Sciatic nerve (tissue), 2 donors: ENCODE measurements at regions not wholly inside any gene's neighbourhood (a gene's known extent, or its start where the extent isn't known, plus 50 kb on each side); places are given as distances from the start of the nearest gene placed in this dataset.
"Not testable (repeated sequence)": the region's sequence is repeated elsewhere in the genome, so short reads cannot be mapped to it uniquely, and the experiment has no call there.

Source experiments
- ATAC-seq: fragments of 200-7000 bp; cut with Tn5 transposase; one replicate; pipeline ENCODE4 v1.9.1; 2020; ENCODE audit warnings: mild to moderate bottlenecking, moderate library complexity
- DNase-seq: peaks from one replicate; pipeline ENCODE4 v3.0.0-alpha.2; 2020; ENCODE audit warnings: low spot score
- intact Hi-C: fragments of 100-400 bp; cut with DNase I; formaldehyde crosslinking; loops from one replicate; pipeline ENCODE4 v1.14.2; 2022
- donor health status: DM: no; HTN: no; CAD: no.
- donor health status: DM: no; HTN: no; CAD: no.

DNA sequence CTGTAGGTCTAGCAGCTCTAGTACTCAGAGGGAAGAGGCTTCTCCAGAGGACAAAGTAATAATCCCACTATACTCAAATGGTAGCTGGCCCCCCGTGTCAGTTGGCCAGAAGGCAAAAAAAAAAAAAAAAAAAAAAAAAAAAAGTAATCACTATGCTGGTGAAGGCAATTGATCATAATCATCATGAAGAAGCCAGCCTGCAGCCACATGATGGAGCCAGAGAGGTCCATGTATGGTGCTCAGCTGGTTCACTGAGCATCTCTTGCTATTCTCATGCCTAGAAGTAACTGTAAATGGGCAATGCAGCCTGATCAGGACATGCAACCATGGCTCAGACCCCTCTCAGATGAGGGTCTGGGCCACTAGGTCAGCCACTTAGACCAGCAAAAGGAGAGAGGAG is 378.8 kb downstream of the MED13L start:
- intact Hi-C loops = no loop called here
- no peak for DNase-seq
- no peak for ATAC-seq

DNA sequence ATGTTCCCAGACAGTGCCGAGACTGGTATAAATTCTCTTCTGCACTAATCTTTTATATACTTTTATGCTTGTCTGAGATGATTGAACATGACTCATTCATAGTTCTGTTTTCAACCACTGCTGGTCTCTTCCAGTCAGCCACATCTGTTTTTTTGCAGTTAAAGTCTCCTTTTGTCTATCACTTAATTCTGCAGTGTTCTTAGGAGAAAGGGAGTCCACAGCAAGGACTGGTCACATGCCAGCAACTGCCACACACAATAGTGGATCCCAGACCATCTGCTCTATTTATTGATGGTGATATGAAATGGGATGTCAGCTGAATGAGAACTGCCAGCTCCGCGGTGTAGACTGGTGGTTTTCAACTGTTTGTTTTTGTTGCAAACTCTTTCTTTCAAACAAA is 379.8 kb downstream of the MED13L start:
- no peak for ATAC-seq
- no peak for DNase-seq
- intact Hi-C loops = no loop called here

DNA sequence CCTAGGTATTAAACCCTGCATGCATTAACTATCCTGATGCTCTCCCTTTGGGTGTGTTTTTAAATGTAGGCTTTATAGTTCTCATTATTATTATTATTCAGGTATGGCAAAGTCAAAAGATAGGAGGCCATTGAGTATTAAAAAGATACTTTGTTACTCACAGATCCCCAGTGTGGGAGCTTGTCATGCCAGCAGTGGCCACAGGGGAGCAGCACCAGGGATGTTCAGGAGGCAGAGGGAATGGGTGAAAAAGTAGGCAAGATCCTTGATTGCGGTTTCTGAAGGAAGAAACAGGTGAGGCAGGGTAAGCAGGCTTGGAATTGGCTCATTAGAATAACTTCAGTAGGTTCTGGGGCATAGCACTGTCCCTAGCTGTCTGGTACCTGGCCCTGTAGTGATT is 382.2 kb downstream of the MED13L start:
- intact Hi-C loops = no loop called here
- ATAC-seq = no peak
- no peak for DNase-seq

DNA sequence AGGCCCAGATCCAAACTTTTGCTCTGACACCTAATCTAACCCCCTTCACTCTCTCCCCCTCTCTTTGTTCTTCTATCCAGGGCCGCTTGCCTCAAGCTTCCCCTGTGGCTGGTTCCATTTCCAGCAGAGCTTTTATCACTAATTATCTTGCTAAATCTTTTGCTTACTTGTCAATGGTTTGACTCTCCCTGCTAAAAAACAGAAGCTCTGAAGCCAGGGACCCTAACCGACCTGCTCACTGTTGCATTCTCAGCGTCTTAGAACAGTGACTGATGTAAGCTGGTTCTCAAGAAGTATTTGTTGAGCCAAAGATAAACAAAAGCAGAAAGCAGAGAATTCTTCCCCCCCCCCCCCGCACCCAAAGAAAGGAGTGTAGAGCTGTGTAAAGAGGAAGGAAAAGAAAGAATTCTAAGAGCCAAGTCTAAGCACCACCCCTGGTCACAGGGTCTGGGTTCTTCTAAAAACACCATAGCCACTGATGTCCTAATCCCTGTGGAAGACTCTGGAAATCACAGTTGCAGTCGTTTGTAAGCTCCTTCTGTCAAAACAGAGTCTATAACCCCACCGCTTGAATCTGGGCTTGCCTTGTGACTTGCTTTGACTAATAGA is 385.8 kb downstream of the MED13L start:
- ATAC-seq (no peak), DNase-seq (no peak)
- intact Hi-C loops = no loop called here

DNA sequence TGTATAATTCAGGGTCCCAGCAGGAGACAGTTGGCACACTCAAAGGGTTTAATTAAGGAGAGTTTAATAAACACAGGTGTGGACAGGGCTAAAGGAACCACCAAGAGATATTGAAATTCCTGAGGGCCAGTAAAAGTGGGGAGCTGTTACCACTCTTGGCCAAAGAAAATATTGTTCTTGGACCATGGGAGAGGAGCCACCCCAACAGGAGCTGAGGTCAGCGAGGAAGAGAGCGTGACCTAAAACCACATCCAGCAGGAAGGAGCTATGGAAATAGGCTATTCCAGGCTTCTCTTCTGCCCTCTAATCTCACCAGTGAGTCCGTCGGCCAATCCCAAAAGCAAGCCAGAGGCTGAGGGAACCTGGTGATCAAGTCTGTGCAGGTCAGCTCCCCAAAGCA is 390.8 kb downstream of the MED13L start:
- peak; percentile 76 for ATAC-seq
- DNase-seq = no peak
- intact Hi-C loops = no loop called here

DNA sequence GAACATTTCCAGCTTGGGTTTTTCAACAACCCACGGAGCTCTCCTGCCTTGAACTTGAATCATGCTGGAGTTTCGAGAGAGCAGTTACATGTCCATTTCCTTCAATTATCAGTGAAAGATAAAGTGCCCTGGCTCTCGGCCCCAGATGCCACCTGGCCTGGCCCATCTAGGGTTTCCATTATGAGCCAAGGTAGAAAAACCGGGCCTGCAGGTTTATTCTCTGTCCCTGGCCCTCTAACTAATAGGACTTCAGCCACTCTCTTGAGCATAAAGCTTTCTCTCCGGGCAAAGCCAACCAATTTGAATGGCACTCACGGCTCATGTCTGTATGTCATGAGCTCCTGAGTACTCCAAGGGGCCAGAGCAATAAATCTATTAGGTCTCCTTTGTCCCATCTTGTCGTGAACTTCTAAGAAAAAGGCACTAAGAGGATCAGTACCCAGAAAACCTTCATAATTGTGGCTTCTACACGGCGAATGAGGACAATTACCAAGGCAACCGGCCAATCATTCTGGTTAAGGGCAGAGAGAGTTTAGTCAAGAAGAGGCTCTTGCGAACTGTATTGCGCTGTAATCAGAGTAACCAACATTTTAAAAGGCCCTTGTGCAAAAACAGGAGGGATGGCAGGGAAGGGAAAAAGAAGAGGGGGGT is 392.3 kb downstream of the MED13L start:
- DNase-seq (no peak), ATAC-seq (no peak)
- intact Hi-C loops = no loop called here

DNA sequence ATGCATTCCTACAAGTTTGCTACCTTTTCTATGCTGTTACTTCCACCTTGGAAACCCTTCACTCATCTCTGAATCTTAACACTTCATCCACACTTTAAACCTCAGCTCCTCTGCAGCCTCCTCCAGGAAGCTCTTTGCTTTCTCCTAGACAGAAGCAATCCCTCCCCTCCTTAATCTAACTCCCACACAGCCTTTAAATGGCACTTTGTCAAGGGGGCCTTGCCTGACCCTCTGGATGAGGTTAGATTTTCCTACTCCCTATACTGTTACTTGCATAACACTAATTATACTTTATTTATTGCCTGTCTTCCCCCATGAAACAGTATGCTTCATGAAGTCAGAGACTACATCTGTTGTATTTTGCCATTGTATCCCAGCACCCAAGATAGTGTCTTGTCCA is 394.6 kb downstream of the MED13L start:
- ATAC-seq = no peak
- DNase-seq = no peak
- intact Hi-C loops = no loop called here

DNA sequence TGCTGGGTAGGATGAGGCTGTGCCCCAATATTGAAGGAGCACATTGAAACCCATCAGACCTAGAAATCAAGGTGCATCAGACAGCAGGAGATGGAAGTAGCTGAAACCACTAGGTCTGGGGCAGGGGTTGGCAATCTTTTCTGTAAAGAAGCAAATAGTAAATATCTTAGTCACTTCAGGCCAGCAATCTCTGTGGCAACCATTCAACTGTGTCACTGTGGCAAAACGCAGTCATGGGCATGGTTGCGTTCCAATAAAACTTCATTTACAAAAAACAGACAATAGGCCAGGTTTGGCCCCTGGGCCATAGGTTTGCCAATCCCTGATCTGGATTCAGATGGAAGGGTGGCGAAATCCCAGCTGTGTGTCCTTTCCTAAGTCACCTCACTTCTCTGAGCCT is 397.3 kb downstream of the MED13L start:
- DNase-seq (no peak), ATAC-seq (no peak)
- intact Hi-C loops = no loop called here

DNA sequence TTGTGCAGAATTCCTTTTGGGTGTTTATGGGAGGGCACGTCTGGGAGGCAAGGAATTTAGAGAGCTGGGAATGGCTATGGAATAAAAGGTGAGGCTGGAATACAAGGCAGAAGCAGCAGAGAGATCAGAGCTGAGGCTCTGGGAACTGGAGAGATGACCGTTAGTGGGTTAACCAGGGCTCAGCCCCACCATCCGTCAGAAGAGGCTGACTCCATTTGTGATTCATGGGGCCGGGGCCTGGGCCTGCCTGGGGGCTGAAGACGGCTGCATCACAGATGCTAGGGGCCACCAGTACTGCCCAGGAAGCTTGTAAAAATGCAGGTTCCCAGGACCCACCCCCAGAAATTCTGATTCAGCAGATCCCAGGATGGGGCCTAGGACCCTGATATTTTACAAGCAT is 398.1 kb downstream of the MED13L start:
- DNase-seq = no peak
- no peak for ATAC-seq
- intact Hi-C loops = no loop called here

DNA sequence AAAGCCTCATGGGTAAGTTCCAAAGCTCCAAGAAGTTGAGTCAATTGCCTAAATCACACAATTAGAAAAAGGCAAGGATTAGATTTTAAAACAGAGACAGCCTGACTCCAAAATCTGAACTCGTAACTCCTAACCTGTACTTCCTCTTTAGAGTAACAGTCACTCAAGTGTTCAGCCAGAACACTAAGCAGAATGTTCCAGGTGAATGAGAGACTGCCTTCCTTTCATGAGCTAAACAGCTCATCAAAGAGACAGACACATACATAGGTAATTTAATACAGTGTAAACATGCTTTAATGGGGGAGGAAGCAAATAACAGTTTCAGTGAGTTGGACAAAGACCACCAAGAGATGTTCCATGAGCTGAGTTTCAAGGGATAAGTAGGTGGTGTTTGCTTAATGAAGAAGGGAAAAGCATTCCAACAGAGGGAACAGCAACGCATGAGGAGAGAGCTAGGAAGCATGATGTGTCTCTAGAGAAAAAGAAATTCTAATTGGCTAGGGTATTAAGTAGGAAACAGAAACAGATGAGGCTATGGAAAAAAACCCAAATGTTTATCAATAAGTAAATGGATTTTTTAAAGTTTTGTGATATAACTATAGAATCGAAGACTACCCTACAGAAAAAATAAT is 403.9 kb downstream of the MED13L start:
- ATAC-seq (no peak), DNase-seq (no peak)
- intact Hi-C loops = no loop called here

DNA sequence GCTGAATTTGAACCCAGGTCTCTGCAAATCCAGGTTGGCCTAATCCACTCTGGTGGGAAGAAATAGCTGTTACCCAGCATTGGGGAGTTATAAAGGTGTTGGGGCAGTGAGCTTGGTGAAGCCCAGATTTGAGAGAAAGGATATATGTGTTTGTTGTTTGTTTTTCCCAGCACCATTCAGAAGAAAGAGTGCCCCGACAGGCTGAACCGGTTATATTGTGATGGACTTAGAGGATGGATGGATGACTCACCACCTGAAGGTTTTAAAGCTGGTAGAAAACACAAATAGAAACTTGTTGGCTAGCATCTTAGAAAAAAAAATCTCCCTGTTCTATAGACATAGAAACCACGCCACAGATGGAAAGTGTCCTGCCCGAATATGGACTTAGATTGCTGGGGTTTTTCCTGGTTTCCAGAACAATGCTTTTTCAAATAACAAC is 404.6 kb downstream of the MED13L start:
- DNase-seq = no peak
- intact Hi-C loops = no loop called here
- no peak for ATAC-seq

DNA sequence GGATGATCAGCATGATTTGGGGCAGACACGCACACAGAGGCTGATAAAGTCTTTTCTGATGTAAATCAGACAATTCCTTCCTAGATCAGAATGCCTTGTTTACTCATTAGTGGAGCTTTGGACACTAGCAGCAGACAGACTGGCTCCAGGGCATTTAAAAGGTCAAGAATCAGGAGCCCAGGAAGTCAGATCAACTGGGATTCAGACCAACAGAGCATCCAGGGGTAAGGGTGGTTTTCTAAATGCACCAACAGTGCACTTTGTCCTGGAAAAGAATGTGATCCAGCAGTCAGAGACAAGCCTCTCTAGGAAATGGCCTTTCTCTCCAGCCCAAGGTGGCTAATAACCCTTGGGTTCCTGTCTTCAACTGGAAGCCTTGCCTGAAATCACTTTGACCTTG is 405.3 kb downstream of the MED13L start:
- ATAC-seq (no peak), DNase-seq (no peak)
- intact Hi-C loops = no loop called here

DNA sequence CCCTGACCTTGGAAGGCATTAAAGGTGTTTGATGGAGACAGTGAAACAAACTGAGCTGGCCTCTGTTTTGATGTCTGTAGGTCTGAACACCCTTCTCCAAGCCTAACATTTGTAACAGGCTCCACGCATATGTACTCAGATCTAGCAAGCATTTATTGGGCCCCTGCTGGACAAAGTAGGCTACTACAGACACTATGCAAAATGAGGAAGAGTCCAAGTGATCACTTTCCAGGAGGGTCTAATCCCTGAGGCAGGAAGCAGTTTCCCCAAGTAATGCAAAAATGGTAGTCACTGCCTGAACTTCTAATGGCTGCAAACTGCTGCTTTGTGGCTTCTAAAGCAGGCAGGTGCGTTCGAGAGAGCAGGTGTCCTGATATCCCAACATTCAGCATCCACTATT is 405.8 kb downstream of the MED13L start:
- ATAC-seq (no peak), DNase-seq (no peak)
- intact Hi-C loops = no loop called here

DNA sequence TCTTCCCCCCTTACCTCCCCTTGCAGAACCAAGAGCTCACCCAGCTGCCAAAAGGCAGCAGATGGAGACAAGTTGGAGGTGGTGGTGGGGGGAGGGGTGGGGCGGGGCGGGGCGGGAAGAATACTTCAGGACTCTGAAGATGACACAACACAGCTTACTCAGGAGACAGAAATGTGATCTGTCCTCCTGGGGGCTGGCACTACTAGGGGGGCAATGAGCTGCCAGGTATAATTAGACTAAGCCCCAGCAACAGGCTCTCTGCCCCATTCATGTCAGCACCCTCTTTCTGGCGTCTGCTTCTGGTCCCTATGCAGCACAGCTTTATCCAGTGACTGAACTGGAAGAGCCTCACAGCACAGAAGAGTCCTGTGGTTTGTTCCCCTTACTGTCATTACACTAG is 407.0 kb downstream of the MED13L start:
- ATAC-seq (no peak), DNase-seq (no peak)
- intact Hi-C loops = no loop called here

DNA sequence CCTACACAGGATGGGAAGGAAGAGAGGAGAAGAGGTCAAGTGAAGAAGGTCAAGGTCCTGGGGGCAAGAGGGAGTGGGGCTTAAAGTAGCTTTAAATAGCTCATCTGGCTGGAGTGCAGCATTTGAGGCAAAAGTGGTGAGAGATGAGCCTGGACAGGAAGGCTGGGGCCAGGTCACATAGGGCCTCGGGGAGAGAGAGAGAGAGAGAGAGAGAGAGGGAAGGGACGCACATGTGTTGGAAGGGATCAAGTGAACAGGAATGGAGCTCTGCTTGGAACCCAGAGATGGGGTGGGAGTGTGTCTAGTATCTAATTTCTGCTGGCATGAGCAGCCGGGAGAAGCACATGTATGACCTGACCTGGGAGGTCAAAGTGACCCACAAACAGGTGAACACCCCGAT is 407.5 kb downstream of the MED13L start:
- no peak for DNase-seq
- intact Hi-C loops = no loop called here
- ATAC-seq = no peak

DNA sequence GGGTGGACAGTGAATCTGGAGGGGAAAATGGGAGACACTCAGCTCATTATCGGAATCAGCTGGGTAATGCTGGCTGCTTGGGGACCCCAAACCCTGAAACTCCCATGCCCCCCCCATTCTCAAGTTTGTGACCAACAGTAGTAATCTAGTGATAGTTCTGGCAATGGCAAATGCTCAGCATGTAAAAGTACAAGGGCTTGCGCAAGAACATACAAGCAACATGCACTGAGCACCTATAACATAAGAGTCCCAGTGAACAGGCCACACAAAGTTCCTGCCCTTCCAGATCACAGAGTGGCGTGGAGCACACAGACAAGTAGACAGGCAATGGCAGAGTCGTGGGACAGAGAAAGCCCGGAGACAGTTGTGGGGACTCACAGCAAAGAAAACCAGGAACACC is 407.9 kb downstream of the MED13L start:
- ATAC-seq (no peak), DNase-seq (no peak)
- intact Hi-C loops = no loop called here

DNA sequence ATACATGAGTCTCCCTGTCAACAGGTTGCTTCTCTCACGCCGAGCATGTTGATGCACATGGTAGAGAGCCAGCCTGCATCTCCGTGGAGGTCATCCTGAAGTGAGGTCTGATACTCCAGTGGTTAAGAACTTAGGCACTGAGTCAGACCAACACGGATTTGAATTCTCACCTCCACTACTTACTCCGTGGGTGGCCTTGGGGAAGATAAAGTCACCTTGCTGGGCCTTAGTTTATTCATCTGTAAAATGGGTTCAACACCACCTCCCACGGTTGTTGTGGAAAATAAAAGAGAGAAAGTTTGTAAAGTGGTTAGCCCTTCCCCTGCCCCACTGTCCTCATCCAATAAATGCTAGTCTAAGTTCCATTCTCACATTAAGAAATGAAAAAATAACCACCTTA is 408.9 kb downstream of the MED13L start:
- no peak for ATAC-seq
- intact Hi-C loops = no loop called here
- no peak for DNase-seq

DNA sequence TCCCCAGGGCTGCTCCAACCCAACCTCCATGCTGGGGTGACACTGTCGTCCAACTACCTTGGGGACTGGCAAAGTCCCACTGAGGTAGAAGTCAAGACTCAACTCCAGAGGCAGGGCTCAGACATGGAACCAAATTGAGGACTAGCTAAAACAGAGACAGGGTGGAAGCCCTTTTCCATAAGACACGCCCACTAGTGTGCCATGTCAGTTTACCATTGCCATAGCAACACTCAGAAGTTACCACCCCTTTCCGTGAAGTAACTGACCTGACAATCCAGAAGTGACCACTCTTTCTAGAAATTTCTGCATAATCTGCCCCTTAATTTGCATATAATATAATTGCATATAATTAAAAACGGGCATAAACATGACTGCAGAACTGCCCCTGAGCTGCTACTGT is 409.6 kb downstream of the MED13L start:
- no peak for DNase-seq
- ATAC-seq = no peak
- intact Hi-C loops = no loop called here

DNA sequence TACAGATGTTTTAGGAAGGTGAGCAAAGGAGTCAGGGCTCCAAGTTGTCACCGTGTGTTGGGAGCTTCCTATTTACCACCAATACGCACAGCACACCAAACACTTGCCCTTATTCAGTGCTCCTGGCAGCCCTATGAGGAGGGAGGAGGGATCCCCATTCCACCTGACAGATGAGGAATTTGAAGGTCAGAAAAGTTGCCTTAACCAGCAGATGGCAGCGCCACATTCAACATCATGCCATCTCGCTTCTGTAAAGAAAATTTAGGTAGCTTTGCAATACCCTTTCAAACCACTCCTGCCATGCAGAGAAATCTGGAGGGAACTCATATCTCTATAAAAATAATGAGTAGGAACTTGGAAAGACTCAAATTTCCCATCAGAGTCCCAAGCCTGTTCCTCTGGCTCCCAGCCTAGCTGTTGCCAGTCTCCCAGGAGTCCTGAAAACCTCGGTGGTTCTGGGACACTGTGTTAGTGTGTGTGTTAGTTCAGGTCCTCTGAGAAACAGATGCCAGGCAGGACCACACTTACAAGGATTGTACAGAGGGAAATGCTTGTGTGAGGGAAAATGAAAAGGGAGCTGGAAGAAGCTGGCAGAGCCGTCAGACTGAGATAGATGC is 410.5 kb downstream of the MED13L start:
- intact Hi-C loops = no loop called here
- ATAC-seq (no peak), DNase-seq (no peak)

DNA sequence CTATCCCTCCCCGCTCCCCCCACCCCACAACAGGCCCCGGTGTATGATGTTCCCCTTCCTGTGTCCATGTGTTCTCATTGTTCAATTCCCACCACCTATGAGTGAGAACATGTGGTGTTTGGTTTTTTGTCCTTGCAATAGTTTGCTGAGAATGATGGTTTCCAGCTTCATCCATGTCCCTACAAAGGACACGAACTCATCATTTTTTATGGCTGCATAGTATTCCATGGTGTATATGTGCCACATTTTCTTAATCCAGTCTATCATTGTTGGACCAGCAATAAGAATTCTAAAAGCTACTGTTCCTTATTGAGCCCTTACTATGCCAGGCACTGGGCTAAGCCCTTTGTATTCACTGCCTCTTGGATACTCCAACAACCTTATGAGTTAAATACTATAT is 411.2 kb downstream of the MED13L start:
- DNase-seq, ATAC-seq, intact Hi-C loops: not testable (repeated sequence)
